NAMALWA (cell line): ENCODE measurements at regions not wholly inside any gene's neighbourhood (a gene's known extent, or its start where the extent isn't known, plus 50 kb on each side); places are given as distances from the start of the nearest gene placed in this dataset.
A peak's percentile ranks its signal among the peaks of the same experiment; 100 is the strongest.

Experiments
- DNase-seq: peaks from one replicate; pipeline ENCODE4 v3.0.0-alpha.2; 2015; ENCODE audit warnings: low spot score

- no peak for DNase-seq
Observed at GRCh38 chr9:105861972-105862371, 167.6 kb downstream of the TMEM38B start.

DNA sequence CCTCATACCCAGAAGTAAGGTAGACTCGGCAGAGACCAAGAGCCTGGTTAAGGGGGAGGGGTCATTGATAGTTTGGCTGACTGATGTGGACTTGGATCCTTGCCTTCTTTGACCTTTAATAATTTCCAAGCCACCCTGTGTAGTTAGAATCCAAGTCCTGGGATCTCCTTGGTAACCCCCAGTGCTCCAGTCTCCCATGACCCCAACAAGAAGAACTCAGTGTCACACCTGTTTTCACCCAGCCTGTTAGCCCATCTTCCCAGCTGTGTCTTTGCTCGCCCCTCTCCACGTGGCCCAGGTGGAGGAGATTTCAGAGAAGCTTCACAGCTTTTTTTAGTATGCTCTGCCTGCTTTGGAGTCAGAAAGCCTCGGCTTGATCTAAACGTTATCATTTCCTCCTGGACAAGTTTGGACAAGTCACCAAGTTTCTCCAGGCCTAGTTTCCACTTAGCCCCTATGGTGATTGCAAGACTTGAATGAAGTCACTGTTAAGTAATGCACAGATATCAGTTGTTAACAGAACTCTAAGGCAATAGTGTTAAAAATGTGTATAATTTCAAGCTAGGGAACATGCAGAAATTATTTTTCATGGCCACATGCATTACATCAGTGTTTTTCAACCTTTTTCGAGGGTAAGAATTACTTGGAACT lies 170.0 kb downstream of the TMEM38B start:
- no peak for DNase-seq

DNA sequence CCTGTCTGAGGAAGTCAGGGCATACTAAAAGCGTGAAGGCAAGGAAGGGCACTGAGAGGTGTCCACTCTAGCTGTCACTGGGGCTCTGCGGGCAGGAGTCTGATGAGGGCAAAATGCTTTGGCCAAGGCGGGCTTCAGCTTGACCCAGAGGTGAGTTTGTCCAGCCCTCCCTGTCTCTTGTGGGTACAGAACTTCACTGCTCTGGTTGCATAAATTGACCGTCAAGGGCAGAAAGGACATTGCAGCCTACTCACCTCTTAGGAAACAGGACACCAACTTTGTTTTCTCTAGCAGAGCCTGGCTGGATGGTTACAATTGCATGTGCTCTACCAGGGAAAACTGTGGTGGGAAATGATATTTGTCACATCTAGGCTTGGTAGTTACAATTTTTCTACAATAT lies 170.9 kb downstream of the TMEM38B start:
- DNase-seq: no peak

- no peak for DNase-seq
Observed at GRCh38 chr9:105871540-105871939, 177.2 kb downstream of the TMEM38B start.

GRCh38 chr9:105873801-105874200 lies 179.5 kb downstream of the TMEM38B start:
- DNase-seq: no peak

DNA sequence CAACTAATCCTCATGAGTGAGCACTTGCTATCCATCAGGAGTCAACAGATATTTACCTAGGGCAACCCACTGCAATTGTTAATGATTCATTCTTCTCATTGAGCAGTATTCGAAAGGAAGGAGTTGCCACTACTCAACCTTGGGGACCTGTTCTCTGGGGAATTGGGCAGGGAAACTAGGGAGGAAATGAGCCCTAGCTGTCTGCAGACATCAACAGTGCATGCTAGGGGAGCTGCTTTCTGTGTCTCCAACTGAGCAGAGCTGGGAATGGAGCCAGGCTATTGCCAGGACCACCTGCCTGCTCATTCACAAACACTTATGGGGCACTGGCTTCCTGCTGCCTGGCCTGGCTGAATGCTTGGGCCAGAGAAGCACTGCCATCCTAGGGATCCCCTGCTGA lies 183.4 kb downstream of the TMEM38B start:
- no peak for DNase-seq

- no peak for DNase-seq
Observed at GRCh38 chr9:105879181-105879580, 184.8 kb downstream of the TMEM38B start.

DNA sequence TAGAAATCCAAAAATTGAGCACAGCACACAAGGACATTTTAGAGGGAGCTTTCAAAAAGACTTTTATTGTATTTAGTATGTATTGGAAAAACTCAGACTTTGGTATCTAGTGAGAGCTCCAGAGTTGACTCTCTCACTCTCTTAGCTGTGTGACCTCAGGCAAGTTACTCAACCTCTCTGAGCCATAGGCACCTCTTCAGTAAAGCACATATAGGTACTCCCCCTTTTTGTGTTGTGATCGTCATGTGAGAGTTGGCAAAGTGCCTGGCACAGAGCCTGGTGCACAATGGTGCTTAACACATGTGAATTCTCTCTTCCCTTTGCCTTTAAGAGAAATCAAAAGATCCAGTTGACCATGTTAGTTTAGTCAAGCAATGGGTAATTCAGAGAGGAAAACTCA lies 186.2 kb downstream of the TMEM38B start:
- no peak for DNase-seq

GRCh38 chr9:105881021-105881420 lies 186.7 kb downstream of the TMEM38B start:
- DNase-seq: no peak

GRCh38 chr9:105881654-105882349 lies 187.5 kb downstream of the TMEM38B start:
- DNase-seq: peak; percentile 78

GRCh38 chr9:105883847-105884246 lies 189.5 kb downstream of the TMEM38B start:
- DNase-seq: no peak

- DNase-seq: no peak
Observed at GRCh38 chr9:105884416-105884815, 190.1 kb downstream of the TMEM38B start.

DNA sequence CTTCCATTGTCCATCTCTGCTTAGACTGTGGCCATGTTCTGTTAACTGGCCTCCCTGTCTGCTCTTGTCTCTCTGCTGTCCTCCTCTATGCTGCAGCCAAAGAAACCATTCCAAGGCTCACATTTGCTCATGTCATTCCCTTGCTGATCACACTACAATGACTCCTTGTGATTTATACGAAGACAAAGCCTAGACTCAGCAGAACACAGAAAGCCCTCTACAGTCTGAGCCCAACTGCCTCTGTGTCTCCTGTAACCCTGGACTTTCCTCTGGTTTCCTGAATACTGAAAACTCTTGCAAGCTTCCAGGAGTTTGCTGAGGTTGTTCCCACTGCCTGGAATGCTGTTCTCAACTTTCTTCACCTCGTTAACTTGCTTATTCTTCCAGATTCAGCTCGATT lies 191.8 kb downstream of the TMEM38B start:
- DNase-seq: no peak

DNA sequence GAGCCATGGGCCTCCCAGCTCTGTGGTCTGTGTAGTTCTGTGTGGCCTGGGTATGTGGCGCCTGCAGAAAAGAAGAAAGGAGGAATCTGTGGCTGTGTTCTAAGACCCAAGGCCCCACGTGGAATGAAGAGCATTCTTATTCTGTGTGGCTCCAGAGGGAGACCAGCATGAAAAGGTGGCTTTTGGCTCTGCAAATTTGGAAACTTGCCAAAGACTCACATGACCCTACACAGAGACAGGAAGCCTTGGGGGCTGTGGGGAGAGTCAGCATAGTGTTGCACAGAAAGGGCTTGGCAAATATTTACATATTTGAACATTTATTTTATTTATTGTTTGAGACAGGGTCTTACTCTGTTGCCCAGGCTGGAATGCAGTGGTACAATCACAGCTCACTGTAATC lies 193.3 kb downstream of the TMEM38B start:
- DNase-seq: no peak

DNA sequence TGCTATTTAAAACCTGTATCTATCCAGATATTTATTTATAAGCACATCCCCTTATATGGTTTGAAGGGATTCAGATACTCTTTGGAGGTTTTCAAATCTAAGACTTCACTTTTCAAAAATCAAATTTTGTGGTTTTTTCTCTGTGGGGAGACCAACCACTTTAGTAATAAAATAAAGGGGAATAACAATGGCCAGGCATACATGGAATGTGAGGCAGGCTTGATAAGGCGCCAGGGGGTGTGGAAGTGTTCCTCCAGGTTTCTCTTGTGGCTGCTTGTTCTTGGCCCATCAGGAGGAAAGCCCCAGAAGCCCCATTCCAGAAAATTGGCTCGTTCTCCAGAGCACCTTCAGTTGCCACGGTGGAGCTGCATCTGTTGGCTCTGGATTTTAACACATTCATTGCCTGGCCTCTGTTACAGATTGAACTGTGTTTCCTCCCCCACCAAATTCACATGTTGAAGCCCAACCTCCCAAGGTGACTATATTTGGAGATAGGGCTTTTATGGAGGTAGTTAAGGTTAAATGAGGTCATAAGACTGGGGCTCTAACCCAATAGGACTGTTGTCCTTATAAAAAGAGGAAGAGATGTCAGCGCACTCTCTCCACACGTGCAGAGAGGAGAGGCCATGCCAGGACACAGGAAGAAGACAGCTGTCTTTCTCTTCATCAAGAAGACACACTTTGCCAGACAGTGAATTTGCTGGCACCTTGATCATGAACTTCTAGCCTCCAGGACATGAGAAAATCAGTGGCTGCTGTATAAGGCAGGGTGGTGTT lies 195.9 kb downstream of the TMEM38B start:
- DNase-seq: no peak

- no peak for DNase-seq
Observed at GRCh38 chr9:105900123-105900522, 205.8 kb downstream of the TMEM38B start.

DNA sequence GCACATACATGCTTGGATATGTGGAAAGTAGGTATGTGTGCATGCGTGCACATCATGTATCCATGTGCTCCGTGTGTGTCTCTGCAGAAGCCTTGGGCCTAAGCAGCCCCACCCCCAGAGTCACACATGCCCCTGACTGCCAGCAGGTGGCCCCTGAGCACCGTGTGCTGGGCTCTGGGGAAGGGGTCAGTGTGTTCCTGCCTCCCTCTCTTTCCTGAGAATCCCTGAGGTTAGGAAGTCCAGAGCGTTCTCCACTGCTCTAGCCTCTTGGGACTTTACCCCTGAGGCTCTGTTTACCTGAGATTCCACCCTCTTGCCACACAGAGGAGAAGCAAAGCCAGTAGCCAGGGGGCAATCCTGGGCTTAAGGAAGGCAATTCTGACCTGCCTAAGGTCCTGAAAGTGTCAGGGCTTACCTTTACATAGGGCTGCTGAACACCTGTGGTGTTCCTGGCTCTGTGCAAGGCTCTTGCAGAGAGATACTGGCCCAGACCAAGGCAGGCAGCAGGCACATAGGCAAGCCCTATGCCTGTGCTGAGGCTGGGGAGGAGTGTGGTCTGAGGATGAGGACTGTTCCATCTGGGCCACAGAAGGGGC lies 207.3 kb downstream of the TMEM38B start:
- DNase-seq: peak; percentile 44

DNA sequence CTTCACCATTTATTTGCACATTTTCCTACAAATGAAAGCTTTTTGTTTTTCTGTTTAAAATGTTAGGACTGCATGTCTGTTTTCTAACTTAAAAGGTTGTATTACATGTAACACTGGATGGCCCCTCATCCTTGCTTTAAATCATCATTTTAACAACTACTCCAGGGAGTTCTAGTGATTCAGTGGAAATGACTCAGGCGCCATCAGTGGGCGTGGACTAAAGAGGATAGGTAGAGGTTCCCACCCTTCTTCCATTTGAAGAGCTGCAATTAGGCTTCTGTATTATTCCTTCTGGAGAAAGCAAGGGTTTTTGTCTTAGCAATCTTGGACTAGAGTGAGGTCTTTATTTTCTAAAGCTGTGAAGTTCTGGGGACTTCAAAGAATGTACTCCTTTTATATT lies 213.7 kb downstream of the TMEM38B start:
- no peak for DNase-seq

- DNase-seq: no peak
Observed at GRCh38 chr9:105911104-105911911, 217.0 kb downstream of the TMEM38B start.

- no peak for DNase-seq
Observed at GRCh38 chr9:105912157-105912862, 218.0 kb downstream of the TMEM38B start.

DNA sequence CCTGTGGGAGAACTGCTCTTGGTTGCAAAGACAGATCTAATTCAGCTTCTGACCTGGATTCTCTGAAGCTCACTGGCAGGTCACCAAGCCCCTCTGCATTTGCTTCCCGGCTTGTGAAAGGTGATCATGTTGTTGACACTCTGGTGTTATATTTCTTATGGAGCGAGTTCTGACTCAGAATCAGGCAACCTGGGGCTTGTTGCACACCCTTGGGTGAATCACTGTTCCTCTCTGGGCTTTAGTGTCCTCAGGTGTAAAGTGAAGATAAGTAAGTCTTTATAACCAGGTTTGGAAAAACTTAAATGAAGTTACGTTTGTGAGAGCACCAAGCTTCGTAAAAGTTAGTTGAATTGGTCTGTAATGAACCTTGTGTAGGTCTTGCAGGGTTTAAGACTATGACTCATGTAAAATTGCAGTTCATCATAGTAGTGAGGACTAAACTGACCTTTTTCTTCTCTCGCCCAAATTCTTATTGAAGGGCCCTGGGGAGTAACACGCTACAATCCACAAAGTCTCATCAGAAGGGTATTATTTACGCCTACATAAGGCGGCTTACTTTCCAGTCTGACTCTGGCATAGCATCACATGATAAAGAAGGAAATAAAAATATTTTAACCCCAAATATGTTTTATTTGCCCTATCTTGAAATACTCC lies 218.6 kb downstream of the TMEM38B start:
- DNase-seq: no peak
